Osteocyte (in vitro differentiated cells): ENCODE measurements at regions not wholly inside any gene's neighbourhood (a gene's known extent, or its start where the extent isn't known, plus 50 kb on each side); places are given as distances from the start of the nearest gene placed in this dataset.
A peak's percentile ranks its signal among the peaks of the same experiment; 100 is the strongest.

Source experiments
- DNase-seq: peaks from one replicate; pipeline ENCODE4 v3.0.0; 2021; ENCODE audit warnings: mixed read lengths; ENCODE audit not compliant: unreplicated experiment; ENCODE audit errors: extremely low spot score
- H3K27ac Mint-ChIP-seq: one replicate; pipeline ENCODE4 v1.8.0; 2021; ENCODE audit warnings: mild to moderate bottlenecking, mixed read lengths; ENCODE audit not compliant: unreplicated experiment
- H3K27me3 Mint-ChIP-seq: one replicate; pipeline ENCODE4 v1.8.0; 2021; ENCODE audit warnings: mixed read lengths; ENCODE audit not compliant: unreplicated experiment
- H3K36me3 Mint-ChIP-seq: one replicate; pipeline ENCODE4 v1.8.0; 2021; ENCODE audit warnings: mixed read lengths; ENCODE audit not compliant: unreplicated experiment
- H3K4me1 Mint-ChIP-seq: one replicate; pipeline ENCODE4 v1.8.0; 2021; ENCODE audit warnings: mixed read lengths; ENCODE audit not compliant: unreplicated experiment
- H3K4me3 Mint-ChIP-seq: one replicate; pipeline ENCODE4 v1.8.0; 2021; ENCODE audit warnings: mild to moderate bottlenecking, moderate library complexity, mixed read lengths; ENCODE audit not compliant: unreplicated experiment
- H3K9me3 Mint-ChIP-seq: one replicate; pipeline ENCODE4 v1.8.0; 2021; ENCODE audit warnings: mixed read lengths; ENCODE audit not compliant: unreplicated experiment
- TF ChIP-seq, protein P1 (sequence below): fragments of 200-600 bp; sonication (generic); IDR thresholded peaks from 2 replicates; pipeline ENCODE4 v1.5.0; 2021; ENCODE audit warnings: antibody characterized with exemption, mild to moderate bottlenecking, moderate library complexity

DNA sequence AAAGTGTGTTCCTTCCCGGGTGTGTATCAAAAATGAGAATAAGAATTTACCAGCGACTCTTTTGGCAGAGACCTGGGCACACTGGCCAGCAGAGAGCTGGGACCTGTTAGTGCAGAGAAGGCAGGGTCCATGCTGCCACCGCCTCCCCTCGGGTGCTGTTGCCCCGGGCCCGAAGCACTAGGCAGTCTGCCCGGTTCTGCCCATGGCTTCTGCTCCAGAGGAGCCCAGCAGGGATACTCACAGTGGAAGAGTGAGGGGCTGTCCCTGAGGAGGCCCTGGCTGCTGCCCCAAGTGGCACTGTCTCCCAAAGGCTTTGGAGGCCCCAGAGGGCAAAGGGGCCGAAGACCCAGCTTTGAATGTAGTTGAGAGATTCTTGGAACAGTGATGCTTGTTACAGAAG is 80.5 kb downstream of the MIS18A start:
- peak; percentile 74 for DNase-seq
- Mint-ChIP-seq H3K27ac (no peak overlapping the region), H3K4me3 (no peak overlapping the region), H3K4me1 (no peaks in the 10 kb centered on the region), H3K27me3 (no peaks in the 10 kb centered on the region), H3K9me3 (no peaks in the 10 kb centered on the region), H3K36me3 (no peaks in the 10 kb centered on the region)
- TF ChIP-seq, protein P1, sequence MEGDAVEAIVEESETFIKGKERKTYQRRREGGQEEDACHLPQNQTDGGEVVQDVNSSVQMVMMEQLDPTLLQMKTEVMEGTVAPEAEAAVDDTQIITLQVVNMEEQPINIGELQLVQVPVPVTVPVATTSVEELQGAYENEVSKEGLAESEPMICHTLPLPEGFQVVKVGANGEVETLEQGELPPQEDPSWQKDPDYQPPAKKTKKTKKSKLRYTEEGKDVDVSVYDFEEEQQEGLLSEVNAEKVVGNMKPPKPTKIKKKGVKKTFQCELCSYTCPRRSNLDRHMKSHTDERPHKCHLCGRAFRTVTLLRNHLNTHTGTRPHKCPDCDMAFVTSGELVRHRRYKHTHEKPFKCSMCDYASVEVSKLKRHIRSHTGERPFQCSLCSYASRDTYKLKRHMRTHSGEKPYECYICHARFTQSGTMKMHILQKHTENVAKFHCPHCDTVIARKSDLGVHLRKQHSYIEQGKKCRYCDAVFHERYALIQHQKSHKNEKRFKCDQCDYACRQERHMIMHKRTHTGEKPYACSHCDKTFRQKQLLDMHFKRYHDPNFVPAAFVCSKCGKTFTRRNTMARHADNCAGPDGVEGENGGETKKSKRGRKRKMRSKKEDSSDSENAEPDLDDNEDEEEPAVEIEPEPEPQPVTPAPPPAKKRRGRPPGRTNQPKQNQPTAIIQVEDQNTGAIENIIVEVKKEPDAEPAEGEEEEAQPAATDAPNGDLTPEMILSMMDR: no peak

DNA sequence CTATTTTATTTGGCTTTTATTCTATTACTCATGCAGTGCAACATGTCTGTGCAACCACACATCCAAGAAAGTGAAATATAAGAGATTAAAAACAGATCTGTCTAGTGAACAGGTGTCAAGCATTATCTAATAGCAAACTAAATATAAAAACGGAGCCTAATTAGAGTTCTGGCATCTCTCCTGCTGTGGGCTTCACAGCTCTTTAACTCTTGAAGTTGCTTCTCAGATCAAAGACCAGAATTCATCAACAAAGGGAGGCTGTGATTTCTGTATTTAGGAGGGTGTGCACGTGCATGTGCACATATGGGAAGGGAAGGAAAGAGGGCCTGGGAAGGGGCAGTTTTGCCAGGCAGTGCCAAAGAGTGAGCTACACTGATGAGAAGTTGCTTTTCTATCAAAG is 81.0 kb downstream of the MIS18A start:
- H3K27ac Mint-ChIP-seq: no peak overlapping the region
- H3K27me3 Mint-ChIP-seq: no peaks in the 10 kb centered on the region
- TF ChIP-seq, protein P1: no peak
- H3K4me1 Mint-ChIP-seq: no peaks in the 10 kb centered on the region
- no peaks in the 10 kb centered on the region for H3K36me3 Mint-ChIP-seq
- no peak overlapping the region for H3K4me3 Mint-ChIP-seq
- peak; percentile 13 for DNase-seq
- no peaks in the 10 kb centered on the region for H3K9me3 Mint-ChIP-seq

DNA sequence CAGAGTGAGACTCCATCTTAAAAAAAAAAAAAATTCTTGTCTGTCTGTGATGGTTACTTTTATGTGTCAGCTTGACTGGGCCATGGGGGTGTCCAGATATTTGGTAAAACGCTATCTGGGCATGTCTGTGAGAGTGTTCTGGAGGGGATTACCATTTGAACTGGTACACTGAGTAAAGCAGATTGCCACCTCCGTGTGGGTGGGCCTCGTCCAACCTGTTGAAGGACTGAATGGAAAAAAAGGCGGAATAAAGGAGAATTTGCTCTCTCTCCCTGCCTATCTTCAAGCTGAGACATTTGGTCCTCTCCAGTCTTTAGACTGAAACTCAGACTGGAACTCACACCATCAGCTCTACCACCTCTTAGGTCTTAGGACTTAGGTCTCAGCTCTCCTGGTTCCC is 82.8 kb downstream of the MIS18A start:
- Mint-ChIP-seq H3K36me3 (no peaks in the 10 kb centered on the region), H3K9me3 (no peaks in the 10 kb centered on the region), H3K27ac (no peak overlapping the region), H3K4me1 (no peaks in the 10 kb centered on the region), H3K27me3 (no peaks in the 10 kb centered on the region), H3K4me3 (no peak overlapping the region)
- peak; percentile 25 for DNase-seq
- TF ChIP-seq, protein P1: no peak

DNA sequence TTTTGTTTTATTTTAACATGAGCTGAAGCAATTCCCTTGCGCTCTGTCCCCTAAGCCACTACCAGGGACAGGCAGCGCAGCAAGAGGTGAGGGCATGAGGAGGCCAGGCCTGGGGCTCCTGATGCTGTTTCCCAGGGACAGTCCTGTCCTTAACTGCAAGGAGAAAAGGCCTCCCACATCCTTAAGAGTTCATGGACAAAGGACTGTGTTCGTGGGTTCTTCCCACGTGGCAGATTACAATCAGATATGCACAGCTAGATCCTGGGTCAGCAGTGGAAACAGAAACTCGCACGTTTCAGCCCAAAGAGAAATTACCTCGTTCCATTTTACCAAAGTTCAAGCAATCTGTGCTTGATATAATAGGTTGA is 85.8 kb downstream of the MIS18A start:
- Mint-ChIP-seq H3K4me3 (no peak overlapping the region), H3K9me3 (no peaks in the 10 kb centered on the region), H3K4me1 (no peaks in the 10 kb centered on the region), H3K27ac (no peak overlapping the region), H3K27me3 (peaks cover 12% of the 10 kb centered on the region), H3K36me3 (no peaks in the 10 kb centered on the region)
- TF ChIP-seq, protein P1: no peak
- DNase-seq: peak; percentile 42

DNA sequence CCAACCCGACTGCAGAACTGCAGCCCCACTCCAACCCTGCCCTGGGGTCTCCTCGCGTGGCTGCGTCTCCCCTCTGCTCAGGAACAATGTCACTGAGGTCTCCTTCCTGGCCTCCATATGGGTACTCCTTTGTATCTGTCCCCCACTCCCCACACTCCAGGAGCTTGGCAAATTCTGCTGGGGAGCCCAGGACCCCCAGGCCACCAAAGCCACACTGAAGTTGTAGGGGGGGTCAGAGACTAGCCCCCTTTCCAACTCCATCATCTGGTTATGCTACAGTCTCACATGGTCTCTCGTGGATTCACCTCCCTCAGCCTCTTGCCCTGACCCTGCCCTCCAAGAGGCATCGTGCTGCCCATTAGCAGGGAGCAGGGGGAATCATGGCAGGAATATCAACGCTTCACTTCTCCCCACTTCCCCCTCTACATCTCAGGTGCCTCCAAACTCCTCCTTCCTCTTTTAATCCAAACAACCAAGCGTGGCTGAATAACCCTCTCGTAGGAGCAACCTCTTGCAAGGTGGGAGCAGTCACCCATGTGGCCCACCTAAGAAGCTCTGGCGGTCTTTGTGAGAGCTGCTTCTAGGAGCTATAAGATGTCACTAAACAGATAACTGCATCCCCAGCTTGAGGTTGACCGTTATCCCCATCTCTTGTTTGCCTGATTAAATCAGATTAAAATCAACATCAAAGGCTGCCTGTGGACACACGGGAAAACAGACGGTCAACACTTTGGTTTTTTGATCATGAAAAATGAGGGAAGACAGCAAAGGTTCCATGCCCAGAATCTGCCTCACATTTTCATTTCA is 86.4 kb downstream of the MIS18A start:
- H3K9me3 Mint-ChIP-seq: no peaks in the 10 kb centered on the region
- H3K27ac Mint-ChIP-seq: no peak overlapping the region
- H3K4me3 Mint-ChIP-seq: no peak overlapping the region
- no peaks in the 10 kb centered on the region for H3K4me1 Mint-ChIP-seq
- peak; percentile 64 for DNase-seq
- peaks cover 12% of the 10 kb centered on the region for H3K27me3 Mint-ChIP-seq
- no peaks in the 10 kb centered on the region for H3K36me3 Mint-ChIP-seq
- TF ChIP-seq, protein P1: no peak
